Esophagus muscularis mucosa (tissue), 4 donors: ENCODE measurements at regions not wholly inside any gene's neighbourhood (a gene's known extent, or its start where the extent isn't known, plus 50 kb on each side); places are given as distances from the start of the nearest gene placed in this dataset.

ENCODE experiments used
- DNase-seq: peaks from one replicate; pipeline ENCODE4 v3.0.0-alpha.2; 2017; ENCODE audit errors: extremely low spot score
- H3K27ac ChIP-seq, 4 donors: fragments of 200-600 bp; sonication (generic); replicated peaks in 1 of 4; 1 replicate in 3 of 4; 2 replicates in 1 of 4; pipeline ENCODE4 v1.5.1; 2016 to 2019; ENCODE audit warnings: mild to moderate bottlenecking in 1 of 4
- H3K27me3 ChIP-seq, 4 donors: fragments of 200-600 bp; sonication (generic); one replicate each; pipeline versions ENCODE4 v1.5.1 to v1.6.0; 2016 to 2019
- H3K36me3 ChIP-seq, 4 donors: fragments of 200-600 bp; sonication (generic); one replicate each; pipeline ENCODE4 v1.5.1; 2016 to 2019
- H3K4me1 ChIP-seq, 4 donors: fragments of 200-600 bp; sonication (generic); one replicate each; pipeline ENCODE4 v1.5.1; 2016 to 2019
- H3K4me3 ChIP-seq, 4 donors: fragments of 200-600 bp; sonication (generic); 1 replicate in 2 of 4; 2 replicates in 2 of 4; pipeline ENCODE4 v1.5.1; 2016 to 2019; ENCODE audit warnings: mild to moderate bottlenecking in 4 of 4, moderate library complexity in 1 of 4
- H3K9me3 ChIP-seq, 4 donors: fragments of 200-600 bp; sonication (generic); 1 replicate in 3 of 4; 2 replicates in 1 of 4; pipeline ENCODE4 v1.5.1; 2016 to 2019
- EP300 ChIP-seq: sonication (generic); formaldehyde crosslinking; IDR thresholded peaks from one replicate; pipeline ENCODE4 v1.6.1; 2017; ENCODE audit warnings: antibody characterized with exemption
- POLR2A ChIP-seq: fragments of 450-650 bp; IDR thresholded peaks from one replicate; pipeline ENCODE4 v1.6.1; 2017; ENCODE audit warnings: antibody characterized with exemption, moderate library complexity, mild to moderate bottlenecking, low read depth
- POLR2AphosphoS5 ChIP-seq, 2 donors: sonication (generic); formaldehyde crosslinking; IDR thresholded peaks; one replicate each; pipeline ENCODE4 v1.6.1; 2017; ENCODE audit warnings: antibody characterized with exemption in 2 of 2
- WGBS: methylation state at CpG from one replicate; pipeline ENCODE4 v1.1.5; 2018; 5-methylcytosine and 5-hydroxymethylcytosine counted together
- intact Hi-C: fragments of 100-400 bp; cut with DNase I; formaldehyde crosslinking; loops from one replicate; pipeline ENCODE4 v1.15.1; 2023
- TF ChIP-seq, protein P1 (sequence below), 3 experiments: fragments of 200-600 bp in 2 of 3; fragments of 450-650 bp in 1 of 3; sonication (generic) in 2 of 3; IDR thresholded peaks; one replicate each; pipeline ENCODE4 v1.5.1; 2017 to 2019; ENCODE audit warnings: antibody characterized with exemption in 3 of 3, mild to moderate bottlenecking in 2 of 3, moderate library complexity in 1 of 3

DNA sequence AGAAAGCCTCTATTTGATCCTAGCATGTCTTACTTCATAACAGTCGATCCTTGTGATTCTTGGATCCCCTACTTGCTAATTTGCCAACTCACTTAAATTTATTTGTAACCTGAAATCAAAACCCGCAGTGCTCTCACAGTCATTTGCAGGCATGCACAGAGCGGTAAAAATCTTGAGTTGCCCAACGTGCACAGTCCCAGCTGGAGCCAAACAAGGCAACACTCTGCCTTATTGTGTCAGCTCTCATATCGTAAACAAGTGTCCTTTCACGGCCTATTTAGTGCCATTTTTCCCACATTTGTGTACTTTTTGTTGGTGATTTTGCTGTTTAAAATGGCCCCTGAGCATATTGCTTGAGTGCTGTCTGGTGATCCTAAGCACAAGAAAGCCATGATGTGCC lies 511.3 kb upstream of the WWC1 start:
- Histone ChIP-seq H3K27me3 (no peaks in the 10 kb centered on the region), H3K36me3 (no peaks in the 10 kb centered on the region), H3K4me3 (no peak overlapping the region), H3K4me1 (no peaks in the 10 kb centered on the region), H3K9me3 (no peaks in the 10 kb centered on the region), H3K27ac (no peak overlapping the region)
- no peak for DNase-seq
- intact Hi-C loops: no loop called here
- 85% methylated on average over 6 of the region's 6 CpGs for WGBS
- TF ChIP-seq POLR2AphosphoS5 (IDR thresholded peaks at IDR 0.05) (no peak), POLR2A (no peak), EP300 (no peak)
- TF ChIP-seq, protein P1, sequence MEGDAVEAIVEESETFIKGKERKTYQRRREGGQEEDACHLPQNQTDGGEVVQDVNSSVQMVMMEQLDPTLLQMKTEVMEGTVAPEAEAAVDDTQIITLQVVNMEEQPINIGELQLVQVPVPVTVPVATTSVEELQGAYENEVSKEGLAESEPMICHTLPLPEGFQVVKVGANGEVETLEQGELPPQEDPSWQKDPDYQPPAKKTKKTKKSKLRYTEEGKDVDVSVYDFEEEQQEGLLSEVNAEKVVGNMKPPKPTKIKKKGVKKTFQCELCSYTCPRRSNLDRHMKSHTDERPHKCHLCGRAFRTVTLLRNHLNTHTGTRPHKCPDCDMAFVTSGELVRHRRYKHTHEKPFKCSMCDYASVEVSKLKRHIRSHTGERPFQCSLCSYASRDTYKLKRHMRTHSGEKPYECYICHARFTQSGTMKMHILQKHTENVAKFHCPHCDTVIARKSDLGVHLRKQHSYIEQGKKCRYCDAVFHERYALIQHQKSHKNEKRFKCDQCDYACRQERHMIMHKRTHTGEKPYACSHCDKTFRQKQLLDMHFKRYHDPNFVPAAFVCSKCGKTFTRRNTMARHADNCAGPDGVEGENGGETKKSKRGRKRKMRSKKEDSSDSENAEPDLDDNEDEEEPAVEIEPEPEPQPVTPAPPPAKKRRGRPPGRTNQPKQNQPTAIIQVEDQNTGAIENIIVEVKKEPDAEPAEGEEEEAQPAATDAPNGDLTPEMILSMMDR (IDR thresholded peaks at IDR 0.05): no peak

DNA sequence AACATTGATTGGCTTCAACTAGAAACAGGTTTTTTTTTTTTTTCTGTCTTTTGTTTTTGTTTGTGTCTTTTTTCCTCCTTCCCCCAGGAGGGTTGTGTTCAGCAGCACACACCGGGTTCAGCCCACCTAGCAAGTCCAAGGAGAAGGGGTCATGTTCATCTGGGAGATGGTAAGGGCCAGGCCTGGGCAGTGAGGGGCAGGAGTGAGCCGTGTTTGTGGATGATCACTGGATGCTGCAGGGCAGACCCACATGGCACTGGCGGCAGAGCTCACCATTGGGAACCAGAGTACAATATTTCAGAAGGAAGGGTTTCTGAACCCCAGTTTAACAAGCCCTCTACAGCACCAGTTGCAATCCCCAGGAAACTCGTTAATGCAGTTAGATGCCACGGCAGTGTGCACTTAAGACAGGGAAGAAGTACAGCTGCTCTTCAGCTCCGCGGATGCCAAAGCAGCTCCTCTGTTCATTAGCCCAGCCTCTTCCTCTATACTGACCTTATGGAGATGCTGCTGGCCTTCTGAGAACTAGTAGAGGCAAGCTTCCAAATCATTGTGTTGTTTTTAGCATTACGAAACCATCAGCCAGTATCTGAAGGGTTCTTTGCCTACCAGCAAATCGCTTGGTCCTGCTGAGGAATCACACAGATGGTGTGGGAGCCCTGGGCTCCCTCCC lies 508.2 kb upstream of the WWC1 start:
- H3K36me3 ChIP-seq: no peaks in the 10 kb centered on the region
- WGBS: 56% methylated on average over 6 of the region's 9 CpGs
- intact Hi-C loops: no loop called here
- H3K4me1 ChIP-seq: peaks cover 0 to 12% (median 4%) of the 10 kb centered on the region in 4 donors
- DNase-seq: no peak
- H3K27ac ChIP-seq: no peak overlapping the region
- no peaks in the 10 kb centered on the region for H3K27me3 ChIP-seq
- TF ChIP-seq EP300 (no peak), POLR2A (no peak), POLR2AphosphoS5 (IDR thresholded peaks at IDR 0.05) (no peak)
- TF ChIP-seq, protein P1 (IDR thresholded peaks at IDR 0.05): no peak
- no peaks in the 10 kb centered on the region for H3K9me3 ChIP-seq
- no peak overlapping the region for H3K4me3 ChIP-seq

DNA sequence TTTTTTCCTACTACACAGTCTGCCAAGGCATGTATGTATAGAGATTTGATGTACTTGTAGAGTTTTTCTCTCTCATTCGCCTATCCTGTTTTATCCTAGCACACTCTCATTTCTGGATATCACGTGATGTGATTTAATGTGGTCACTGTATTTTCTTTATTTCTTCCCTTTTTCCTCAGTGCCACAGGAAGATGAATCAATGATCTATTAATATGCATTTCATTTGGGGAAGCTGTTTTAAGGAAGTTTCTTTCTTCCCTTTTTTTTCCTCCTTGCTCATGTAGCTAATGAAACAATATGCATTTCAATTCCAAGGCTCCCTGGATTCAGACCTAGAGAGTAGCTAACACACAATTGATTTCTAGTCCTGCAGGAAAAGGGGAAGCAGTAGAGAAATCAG lies 506.3 kb upstream of the WWC1 start:
- no peaks in the 10 kb centered on the region for H3K9me3 ChIP-seq
- DNase-seq: no peak
- TF ChIP-seq, protein P1 (IDR thresholded peaks at IDR 0.05): no peak
- no peak for TF ChIP-seq POLR2A
- TF ChIP-seq POLR2AphosphoS5 (IDR thresholded peaks at IDR 0.05): no peak
- no peak for TF ChIP-seq EP300
- no peak overlapping the region for H3K4me3 ChIP-seq
- intact Hi-C loops: no loop called here
- H3K36me3 ChIP-seq: no peaks in the 10 kb centered on the region
- no peak overlapping the region for H3K27ac ChIP-seq
- H3K27me3 ChIP-seq: no peaks in the 10 kb centered on the region
- WGBS: 72% methylated on average over 2 of the region's 2 CpGs
- peaks cover 0 to 16% (median 4%) of the 10 kb centered on the region in 4 donors for H3K4me1 ChIP-seq

DNA sequence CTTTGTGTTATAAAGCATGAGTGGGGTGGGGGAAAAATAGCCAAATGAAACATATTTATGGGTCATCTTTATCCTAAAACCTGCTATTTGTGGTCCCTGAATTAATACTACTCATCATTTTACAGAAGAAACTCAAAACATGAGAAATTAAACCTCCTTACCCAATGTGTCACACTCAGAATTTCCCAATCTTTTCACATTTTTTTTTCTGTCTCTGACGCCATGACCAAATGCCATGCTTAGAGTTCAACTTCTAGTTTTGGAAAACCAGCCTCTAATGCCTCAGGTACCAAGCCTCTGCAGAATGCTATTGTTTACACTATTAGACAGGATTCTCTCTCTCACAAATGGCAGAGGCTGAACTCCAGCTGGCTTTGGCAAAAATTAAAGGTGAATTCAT lies 505.5 kb upstream of the WWC1 start:
- Histone ChIP-seq H3K9me3 (no peaks in the 10 kb centered on the region), H3K27ac (no peak overlapping the region), H3K4me1 (peaks cover 0 to 16% (median 4%) of the 10 kb centered on the region in 4 donors), H3K4me3 (no peak overlapping the region), H3K36me3 (no peaks in the 10 kb centered on the region), H3K27me3 (no peaks in the 10 kb centered on the region)
- 75% methylated on average over 1 of the region's 1 CpG for WGBS
- DNase-seq: no peak
- no peak for TF ChIP-seq POLR2A
- TF ChIP-seq POLR2AphosphoS5 (IDR thresholded peaks at IDR 0.05): no peak
- TF ChIP-seq, protein P1 (IDR thresholded peaks at IDR 0.05): no peak
- TF ChIP-seq EP300: no peak
- intact Hi-C loops: no loop called here
